HG03064 (cell line): ENCODE measurements at regions not wholly inside any gene's neighbourhood (a gene's known extent, or its start where the extent isn't known, plus 50 kb on each side); places are given as distances from the start of the nearest gene placed in this dataset.
"Not testable (repeated sequence)": the region's sequence is repeated elsewhere in the genome, so short reads cannot be mapped to it uniquely, and the experiment has no call there.

ENCODE experiments used
- ATAC-seq: cut with Tn5 transposase; IDR thresholded peaks from one replicate; pipeline ENCODE4 v1.9.1; 2021; ENCODE audit warnings: low read depth; ENCODE audit not compliant: unreplicated experiment

DNA sequence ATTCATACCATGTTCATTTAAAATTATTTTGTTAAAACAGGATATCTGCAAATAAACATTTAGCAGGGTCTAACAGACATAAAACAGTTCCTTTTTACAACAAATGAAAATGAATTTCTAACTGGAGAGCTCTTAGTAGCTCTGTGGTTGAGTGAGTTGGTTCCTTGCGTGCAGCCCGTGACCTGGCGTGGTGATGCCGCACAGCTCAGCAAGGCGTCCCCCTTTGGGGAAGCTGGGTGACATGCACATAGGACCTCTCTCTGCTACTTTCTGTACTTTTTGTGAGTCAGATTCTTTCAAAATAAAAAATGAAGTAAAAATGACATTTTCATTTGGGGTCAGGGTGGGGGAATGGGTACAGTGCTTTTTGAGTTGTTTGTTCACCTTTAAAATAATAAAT, 75.9 kb downstream of the NPIPB11 start:
- not testable (repeated sequence) for ATAC-seq

DNA sequence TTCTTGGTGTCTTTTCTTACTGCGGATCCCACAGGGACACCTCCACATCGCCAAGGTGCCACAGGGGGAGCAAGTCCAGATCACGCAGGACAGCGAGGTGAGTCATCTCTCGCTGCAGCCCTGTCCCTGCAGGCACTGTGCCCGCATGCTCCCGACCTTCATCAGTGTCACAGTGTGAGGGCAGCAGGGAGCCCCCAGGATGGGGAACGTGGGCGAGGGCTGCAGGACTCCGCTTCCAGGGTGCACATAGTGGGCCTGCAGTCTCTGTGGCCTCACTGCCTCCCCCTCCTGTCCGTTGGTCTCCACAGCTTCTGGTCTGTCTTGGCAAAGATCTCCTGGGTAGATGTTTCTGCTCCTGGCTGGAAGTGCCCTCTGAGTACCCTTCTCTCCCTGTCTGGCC, 78.0 kb downstream of the NPIPB11 start:
- not testable (repeated sequence) for ATAC-seq

GRCh38 chr16:29327631-29328408, 78.7 kb downstream of the NPIPB11 start:
- not testable (repeated sequence) for ATAC-seq

- ATAC-seq, result not testable (repeated sequence)
Observed at GRCh38 chr16:29326164-29327125, 80.1 kb downstream of the NPIPB11 start.

DNA sequence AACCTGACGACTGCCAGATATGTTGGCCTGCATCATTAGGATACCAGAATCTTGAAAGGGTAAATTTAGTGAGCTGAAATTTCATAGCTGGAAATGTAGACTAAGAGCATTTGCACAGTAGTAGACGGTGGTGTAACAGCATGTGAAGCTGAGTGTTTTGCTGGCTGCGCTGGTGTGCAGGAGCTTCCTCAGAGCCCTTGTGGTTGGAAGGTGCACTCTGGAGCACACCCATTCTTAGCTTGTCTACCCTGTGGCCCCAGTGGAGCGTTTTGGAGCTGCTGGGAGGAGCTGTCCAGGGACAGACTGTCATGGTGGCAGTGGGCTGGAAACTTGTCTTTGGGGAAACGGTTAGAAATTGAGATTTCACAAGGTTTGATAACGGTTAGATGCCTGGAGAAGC, 82.8 kb downstream of the NPIPB11 start:
- ATAC-seq, result not testable (repeated sequence)

GRCh38 chr16:29321585-29321984, 84.9 kb downstream of the NPIPB11 start:
- ATAC-seq, result no peak

DNA sequence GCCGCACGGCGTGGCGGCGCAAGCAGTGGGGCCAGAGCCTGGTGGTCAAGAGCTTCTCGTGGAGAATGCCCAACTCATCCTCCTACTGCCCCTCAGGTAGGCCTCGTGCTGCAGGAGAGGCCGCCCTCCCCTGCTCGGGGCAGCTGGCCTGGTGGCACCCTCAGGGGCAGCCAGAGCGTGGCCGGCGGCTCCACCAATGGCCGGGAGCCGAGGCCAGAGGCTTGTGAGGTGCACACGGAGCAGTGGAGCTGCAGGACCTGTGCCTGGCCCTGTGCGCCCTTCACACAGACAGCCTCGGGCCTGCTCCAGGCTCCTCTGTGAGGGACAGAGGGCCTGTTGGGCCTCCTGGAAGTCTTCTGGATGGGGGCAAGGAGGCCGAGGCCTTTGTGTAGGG, 85.5 kb downstream of the NPIPB11 start:
- ATAC-seq, result no peak

DNA sequence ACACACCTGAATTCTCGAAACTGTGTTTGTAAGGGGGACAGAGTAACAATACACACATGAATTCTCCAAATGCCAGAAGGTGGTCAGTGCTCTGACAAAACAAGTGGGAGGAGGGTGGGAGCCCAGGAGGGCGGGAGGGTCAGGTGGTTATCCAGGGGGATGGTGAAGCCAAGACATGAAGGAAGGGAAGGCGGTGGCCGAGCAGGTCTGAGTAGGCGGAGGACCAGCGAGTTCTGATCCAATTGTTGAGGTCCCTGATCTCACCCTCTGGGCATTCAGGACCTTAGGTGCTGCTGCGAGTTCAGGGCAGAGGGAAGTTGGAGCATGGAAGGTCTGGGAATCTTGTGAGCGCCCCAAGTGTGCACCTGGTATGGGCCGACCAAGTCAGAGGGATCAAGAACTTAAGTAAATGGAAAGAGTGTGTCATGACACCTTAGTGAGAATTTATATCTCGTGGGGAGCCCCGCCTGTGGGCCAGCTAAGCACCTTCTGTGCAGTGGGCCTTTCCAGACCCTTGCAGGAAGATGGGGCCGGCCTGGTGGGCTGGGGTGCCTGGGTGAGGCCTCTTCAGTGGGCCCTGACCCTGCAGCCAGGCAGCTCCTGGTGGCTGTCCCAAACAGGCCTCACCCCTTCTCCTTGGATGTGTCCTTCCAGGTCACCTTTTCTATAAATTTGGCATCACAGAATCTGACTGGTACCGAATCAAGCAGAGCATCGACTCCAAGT, 86.1 kb downstream of the NPIPB11 start:
- ATAC-seq, result no peak

GRCh38 chr16:29319726-29320125, 86.8 kb downstream of the NPIPB11 start:
- no peak for ATAC-seq

- ATAC-seq, result not testable (repeated sequence)
Observed at GRCh38 chr16:29318561-29318968, 87.9 kb downstream of the NPIPB11 start.

DNA sequence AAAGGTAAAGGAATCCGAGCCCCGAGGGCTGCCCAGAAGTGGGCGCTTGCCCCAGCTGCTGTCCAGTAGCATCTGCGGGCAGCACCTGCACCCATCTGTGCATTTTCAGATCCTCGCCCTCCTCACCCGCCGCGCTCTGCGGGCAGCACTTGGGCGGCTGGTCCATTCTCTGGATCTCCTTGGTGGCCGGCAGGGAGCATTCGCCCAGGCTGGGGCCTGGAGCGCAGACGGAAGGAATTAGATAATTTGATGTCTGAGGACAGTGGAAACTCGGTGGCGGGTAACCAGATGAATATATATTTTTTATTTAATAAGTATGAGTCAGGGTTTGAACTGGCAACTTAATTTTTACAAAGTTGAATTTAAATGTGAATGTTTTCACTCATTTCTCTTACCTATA, 88.5 kb downstream of the NPIPB11 start:
- no peak for ATAC-seq

GRCh38 chr16:29317269-29317668, 89.2 kb downstream of the NPIPB11 start:
- ATAC-seq, result no peak

- no peak for ATAC-seq
Observed at GRCh38 chr16:29316761-29317183, 89.7 kb downstream of the NPIPB11 start.

DNA sequence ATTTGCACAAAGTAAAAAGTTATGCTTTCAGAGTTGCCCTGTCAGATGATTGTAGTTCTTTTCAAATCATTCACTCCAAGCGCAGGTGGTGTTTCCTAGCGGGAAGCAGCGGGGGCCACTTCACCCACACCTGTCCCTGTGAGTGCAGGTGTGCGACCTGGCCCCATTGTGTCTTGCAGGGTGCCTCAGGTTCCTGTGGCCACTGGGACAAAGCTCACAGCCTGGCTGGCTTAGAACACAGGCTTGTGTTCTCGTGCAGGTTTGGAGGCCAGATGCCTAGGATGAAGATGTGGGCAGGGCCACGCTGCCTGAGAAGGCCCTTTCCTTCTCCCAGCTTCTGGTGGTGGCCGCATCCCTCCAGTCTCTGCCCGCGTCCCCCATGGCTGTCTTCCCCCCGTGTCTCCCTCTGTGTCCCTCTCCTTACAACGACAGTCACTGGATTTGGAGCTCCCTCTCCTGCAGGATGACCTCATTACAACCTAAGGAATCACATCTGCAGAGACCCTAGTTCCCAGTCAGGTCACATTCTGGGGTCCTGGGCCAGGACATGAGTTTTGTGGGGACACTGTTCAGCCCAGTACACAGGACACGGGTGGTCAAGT, 90.5 kb downstream of the NPIPB11 start:
- no peak for ATAC-seq

DNA sequence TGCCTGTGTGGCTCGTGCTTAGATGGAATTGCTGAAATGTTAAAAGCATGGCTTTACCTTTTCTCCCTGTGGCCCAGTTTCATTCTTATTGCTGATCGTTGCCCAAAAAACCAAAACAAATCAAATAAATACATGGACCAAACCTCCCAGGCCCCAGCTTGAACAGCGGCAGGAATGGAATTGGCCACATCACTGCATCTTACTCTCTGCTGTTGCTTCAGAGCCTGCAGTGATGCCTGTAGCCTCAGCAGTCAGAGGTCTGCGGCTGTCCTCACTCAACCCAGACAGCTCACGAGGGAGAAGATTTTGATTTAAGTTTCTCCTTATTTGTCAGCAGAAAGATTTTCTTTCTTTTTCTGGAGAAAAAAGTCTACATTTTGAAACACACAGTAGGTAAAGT, 91.5 kb downstream of the NPIPB11 start:
- no peak for ATAC-seq

DNA sequence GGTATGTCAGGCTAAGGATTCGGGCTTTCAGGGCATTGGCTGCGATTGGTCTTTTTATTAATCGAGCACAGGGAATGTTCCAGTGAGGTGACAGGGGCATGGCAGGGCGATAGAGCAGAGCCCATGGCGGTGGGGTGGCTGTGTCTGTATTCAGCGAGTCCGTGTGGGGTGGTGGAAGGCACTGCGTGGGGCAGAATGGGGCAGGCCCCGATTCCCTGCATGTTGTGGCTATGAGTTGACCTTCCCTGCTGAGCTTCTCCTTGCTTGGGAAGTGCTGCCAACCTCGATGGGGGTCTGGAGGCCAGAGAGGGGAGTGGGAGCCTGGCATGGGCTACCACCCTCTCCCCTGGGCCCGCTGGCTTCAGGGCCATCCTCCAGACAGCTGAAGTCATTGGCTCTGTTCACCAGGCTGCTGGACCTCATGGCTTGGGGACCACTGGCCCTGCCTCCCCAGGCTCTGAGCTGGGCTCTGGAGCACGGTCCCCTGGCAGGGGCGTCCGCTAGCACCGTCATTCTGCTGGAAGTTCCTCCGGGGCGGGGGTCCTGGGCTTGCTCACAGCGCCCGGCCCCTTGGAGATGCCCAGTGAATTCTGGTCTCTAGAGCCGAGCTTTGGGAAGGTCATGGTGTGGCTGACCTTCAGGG, 92.1 kb downstream of the NPIPB11 start:
- ATAC-seq, result no peak

DNA sequence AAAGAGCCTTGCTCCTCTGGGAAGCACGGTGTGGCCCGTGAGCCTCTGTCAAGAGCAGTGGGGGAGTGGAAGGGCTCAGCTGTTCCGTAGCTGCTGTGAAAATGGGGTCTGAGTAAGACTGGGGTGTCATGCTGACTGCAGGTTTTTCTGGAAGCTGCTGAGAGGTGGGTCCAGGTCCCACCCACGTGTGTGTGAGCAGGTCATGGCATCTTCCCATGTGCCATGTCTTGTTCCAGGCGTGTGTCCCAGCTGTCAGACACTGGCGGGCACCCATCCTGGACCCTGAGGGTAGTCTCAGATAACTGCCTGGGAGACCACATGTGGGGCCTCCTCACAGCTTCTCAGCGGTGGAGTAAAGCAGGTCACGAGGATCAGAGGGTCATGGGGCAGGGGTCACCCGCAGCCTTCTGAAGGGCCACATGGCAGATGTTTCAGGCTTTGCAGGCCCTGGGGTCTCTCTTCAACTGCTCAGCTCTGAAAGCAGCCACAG, 92.9 kb downstream of the NPIPB11 start:
- ATAC-seq, result no peak

DNA sequence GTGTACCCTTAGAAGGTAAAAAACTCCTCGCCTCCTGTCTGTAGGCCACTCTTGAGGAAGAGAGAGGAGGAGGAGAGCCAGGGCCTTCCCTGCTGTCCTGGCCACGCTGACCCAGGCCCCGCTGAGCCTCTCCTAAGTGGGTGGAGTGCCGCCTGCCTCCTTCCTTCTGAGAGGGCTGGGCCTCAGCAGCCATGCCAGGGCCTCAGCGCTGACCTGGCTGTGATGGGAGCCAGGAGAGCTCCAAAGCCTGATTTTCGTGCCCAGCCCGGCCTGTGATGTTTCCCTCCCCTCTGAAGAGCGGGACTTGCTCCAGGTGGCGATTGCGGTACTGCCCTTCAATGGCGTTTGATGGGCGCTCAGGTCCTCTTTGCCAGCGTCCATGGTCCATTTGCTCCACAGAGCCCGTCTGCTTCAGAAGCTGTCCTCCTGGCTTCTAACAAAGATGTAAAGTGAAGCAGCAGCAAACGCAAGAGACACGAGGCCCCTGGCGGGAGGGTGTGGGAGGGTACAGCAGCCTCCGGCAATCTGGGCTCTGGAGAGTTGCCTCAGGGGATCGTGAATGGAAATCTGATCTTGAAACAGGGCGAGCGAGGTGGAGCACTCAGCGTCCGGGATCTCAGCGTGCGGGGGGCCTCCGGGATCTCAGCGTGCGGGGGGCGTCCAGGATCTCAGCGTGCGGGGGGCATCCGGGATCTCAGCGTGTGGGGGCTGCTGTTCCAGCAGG, 93.5 kb downstream of the NPIPB11 start:
- ATAC-seq, result no peak

- not testable (repeated sequence) for ATAC-seq
Observed at GRCh38 chr16:29312345-29312675, 94.2 kb downstream of the NPIPB11 start.
